ENCODE measurements at regions not wholly inside any gene's neighbourhood (a gene's known extent, or its start where the extent isn't known, plus 50 kb on each side); places are given as distances from the start of the nearest gene placed in this dataset.
A peak's percentile ranks its signal among the peaks of the same experiment; 100 is the strongest.

DNA sequence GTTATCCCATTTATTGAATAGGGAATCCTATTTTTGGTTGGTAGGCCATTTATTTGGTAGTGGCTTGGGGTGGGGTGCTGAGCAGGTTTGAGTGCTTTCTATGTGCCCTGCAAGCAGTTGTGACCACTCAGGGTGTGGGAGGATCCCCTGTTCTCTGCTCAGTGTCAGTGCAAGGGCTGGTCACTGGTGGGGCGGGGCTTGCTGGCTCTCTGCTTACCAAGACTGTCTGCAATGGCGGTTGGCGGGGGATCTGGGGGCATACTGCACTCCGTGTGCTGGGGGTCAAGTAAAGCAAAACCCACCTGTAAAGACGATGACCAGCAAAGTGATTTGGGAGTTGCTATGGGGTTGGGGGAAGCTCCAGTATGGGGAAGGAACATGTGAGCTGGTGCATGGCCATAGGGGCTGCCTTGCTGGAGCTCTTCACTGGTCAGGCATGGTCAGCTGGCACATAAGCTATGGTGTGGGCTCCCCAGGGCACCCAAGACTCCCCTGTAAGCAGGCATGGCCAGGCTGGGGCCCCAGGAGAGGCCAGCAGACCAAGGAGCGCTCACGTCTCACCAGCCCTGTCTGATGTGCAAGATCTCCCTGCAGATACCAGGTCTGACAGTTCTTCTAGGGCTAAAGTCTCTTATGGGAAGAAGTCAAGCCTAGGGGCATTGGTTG, 83.0 kb upstream of the GRXCR1 start:
- TF ChIP-seq SUZ12 (IDR thresholded peaks at IDR 0.05; ENCODE audit: extremely low read depth, insufficient read depth, insufficient read length) (no peak), ZNF274 (IDR thresholded peaks at IDR 0.05; ENCODE audit: low read depth, low read length) (no peak), YY1 (IDR thresholded peaks at IDR 0.05; ENCODE audit: insufficient read depth, insufficient read length) (no peak)
- H3K9ac ChIP-seq (ENCODE audit: insufficient read length, low read depth), result no peak overlapping the region

GRCh38 chr4:42806303-42806835, 86.1 kb upstream of the GRXCR1 start:
- TF ChIP-seq YY1 (IDR thresholded peaks at IDR 0.05; ENCODE audit: insufficient read depth, insufficient read length) (no peak), ZNF274 (IDR thresholded peaks at IDR 0.05; ENCODE audit: low read depth, low read length) (no peak), SUZ12 (IDR thresholded peaks at IDR 0.05; ENCODE audit: extremely low read depth, insufficient read depth, insufficient read length) (no peak)
- H3K36me3 ChIP-seq (ENCODE audit: insufficient read depth, insufficient read length, low read length), result no peaks in the 10 kb centered on the region
- H3K4me3 ChIP-seq (ENCODE audit: insufficient read length, low read depth), result no peak overlapping the region

More for the DNA sequence above, 83.0 kb upstream of the GRXCR1 start:
- Histone ChIP-seq H3K4me1 (ENCODE audit: insufficient read depth, insufficient read length) (no peaks in the 10 kb centered on the region), H3K36me3 (ENCODE audit: insufficient read depth, insufficient read length, low read length) (no peaks in the 10 kb centered on the region), H3K4me3 (ENCODE audit: insufficient read length, low read depth) (no peak overlapping the region), H3K27me3 (ENCODE audit: insufficient read depth, insufficient read length) (no peaks in the 10 kb centered on the region), H3K9me3 (ENCODE audit: insufficient read depth, low read length) (no peaks in the 10 kb centered on the region)
- no peak for DNase-seq (ENCODE audit: low read depth, low spot score)

GRCh38 chr4:42789041-42789567, 103.4 kb upstream of the GRXCR1 start:
- no peak for DNase-seq (ENCODE audit: low read depth, low spot score)
- Histone ChIP-seq H3K9ac (ENCODE audit: insufficient read length, low read depth) (no peak overlapping the region), H3K36me3 (ENCODE audit: insufficient read depth, insufficient read length, low read length) (no peaks in the 10 kb centered on the region), H3K9me3 (ENCODE audit: insufficient read depth, low read length) (no peaks in the 10 kb centered on the region), H3K4me1 (ENCODE audit: insufficient read depth, insufficient read length) (peaks cover 12% of the 10 kb centered on the region), H3K4me3 (ENCODE audit: insufficient read length, low read depth) (no peak overlapping the region), H3K27me3 (ENCODE audit: insufficient read depth, insufficient read length) (peaks cover 9% of the 10 kb centered on the region)
- TF ChIP-seq SUZ12 (IDR thresholded peaks at IDR 0.05; ENCODE audit: extremely low read depth, insufficient read depth, insufficient read length), result no peak
- TF ChIP-seq ZNF274 (IDR thresholded peaks at IDR 0.05; ENCODE audit: low read depth, low read length), result no peak
- no peak for TF ChIP-seq YY1 (IDR thresholded peaks at IDR 0.05; ENCODE audit: insufficient read depth, insufficient read length)

More at GRCh38 chr4:42806303-42806835, 86.1 kb upstream of the GRXCR1 start:
- no peak overlapping the region for H3K9ac ChIP-seq (ENCODE audit: insufficient read length, low read depth)
- H3K27me3 ChIP-seq (ENCODE audit: insufficient read depth, insufficient read length), result no peaks in the 10 kb centered on the region
- H3K4me1 ChIP-seq (ENCODE audit: insufficient read depth, insufficient read length), result no peaks in the 10 kb centered on the region
- peaks cover 13% of the 10 kb centered on the region; the same call in 1 of the 2 replicates for H3K9me3 ChIP-seq (ENCODE audit: insufficient read depth, low read length)
- DNase-seq (ENCODE audit: low read depth, low spot score), result no peak

GRCh38 chr4:42787079-42787463, 105.4 kb upstream of the GRXCR1 start:
- DNase-seq (ENCODE audit: low read depth, low spot score), result no peak
- H3K9me3 ChIP-seq (ENCODE audit: insufficient read depth, low read length), result no peaks in the 10 kb centered on the region
- H3K27me3 ChIP-seq (ENCODE audit: insufficient read depth, insufficient read length), result peaks cover 9% of the 10 kb centered on the region
- H3K36me3 ChIP-seq (ENCODE audit: insufficient read depth, insufficient read length, low read length), result no peaks in the 10 kb centered on the region
- no peak overlapping the region for H3K9ac ChIP-seq (ENCODE audit: insufficient read length, low read depth)
- TF ChIP-seq YY1 (IDR thresholded peaks at IDR 0.05; ENCODE audit: insufficient read depth, insufficient read length) (no peak), ZNF274 (IDR thresholded peaks at IDR 0.05; ENCODE audit: low read depth, low read length) (no peak), SUZ12 (IDR thresholded peaks at IDR 0.05; ENCODE audit: extremely low read depth, insufficient read depth, insufficient read length) (no peak)
- no peak overlapping the region for H3K4me3 ChIP-seq (ENCODE audit: insufficient read length, low read depth)
- H3K4me1 ChIP-seq (ENCODE audit: insufficient read depth, insufficient read length), result peaks cover 12% of the 10 kb centered on the region

DNA sequence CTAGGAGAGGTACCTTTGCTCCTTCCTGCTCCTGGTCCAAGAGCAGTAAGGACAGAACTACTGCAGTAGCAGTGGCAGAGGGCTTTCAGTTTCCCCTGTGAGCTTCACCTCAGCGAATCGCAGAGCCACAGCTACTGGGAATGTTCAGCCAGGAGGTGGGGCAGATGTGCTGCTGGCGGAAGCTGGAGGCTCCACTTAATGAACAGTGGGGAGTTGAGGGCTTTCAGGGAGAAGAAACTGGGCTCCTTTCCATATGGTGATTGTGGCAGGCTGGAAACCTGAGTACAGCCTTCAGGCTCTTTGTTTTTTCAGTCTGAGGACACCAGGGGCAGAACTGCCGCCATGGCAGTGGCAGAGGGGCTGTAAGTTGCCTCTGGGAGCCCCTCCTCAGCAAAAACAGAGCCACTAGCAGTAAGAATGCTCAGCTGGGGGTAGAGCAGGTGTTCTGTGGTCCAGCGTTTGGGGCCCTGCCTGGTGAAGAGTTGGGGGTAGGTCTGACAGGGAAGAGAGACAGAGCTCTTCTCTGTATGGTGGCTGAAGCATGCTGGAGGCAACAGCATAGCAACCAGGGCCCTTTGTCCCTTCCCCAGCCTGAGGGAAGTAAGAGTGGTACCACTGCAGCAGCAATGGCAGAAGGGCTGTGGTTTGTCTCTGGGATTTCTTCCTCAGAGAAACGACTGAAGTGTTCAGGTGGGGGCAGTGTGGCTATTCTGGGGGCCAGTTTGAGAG, 106.0 kb upstream of the GRXCR1 start:
- Histone ChIP-seq H3K4me3 (ENCODE audit: insufficient read length, low read depth) (no peak overlapping the region), H3K9me3 (ENCODE audit: insufficient read depth, low read length) (no peaks in the 10 kb centered on the region), H3K9ac (ENCODE audit: insufficient read length, low read depth) (no peak overlapping the region), H3K27me3 (ENCODE audit: insufficient read depth, insufficient read length) (peaks cover 9% of the 10 kb centered on the region), H3K4me1 (ENCODE audit: insufficient read depth, insufficient read length) (peaks cover 12% of the 10 kb centered on the region), H3K36me3 (ENCODE audit: insufficient read depth, insufficient read length, low read length) (no peaks in the 10 kb centered on the region)
- peak; percentile 70 for DNase-seq (ENCODE audit: low read depth, low spot score)
- no peak for TF ChIP-seq YY1 (IDR thresholded peaks at IDR 0.05; ENCODE audit: insufficient read depth, insufficient read length)
- TF ChIP-seq ZNF274 (IDR thresholded peaks at IDR 0.05; ENCODE audit: low read depth, low read length), result no peak
- no peak for TF ChIP-seq SUZ12 (IDR thresholded peaks at IDR 0.05; ENCODE audit: extremely low read depth, insufficient read depth, insufficient read length)

- no peak for DNase-seq (ENCODE audit: low read depth, low spot score)
- no peaks in the 10 kb centered on the region for H3K36me3 ChIP-seq (ENCODE audit: insufficient read depth, insufficient read length, low read length)
- TF ChIP-seq SUZ12 (IDR thresholded peaks at IDR 0.05; ENCODE audit: extremely low read depth, insufficient read depth, insufficient read length), result no peak
- TF ChIP-seq YY1 (IDR thresholded peaks at IDR 0.05; ENCODE audit: insufficient read depth, insufficient read length), result no peak
- TF ChIP-seq ZNF274 (IDR thresholded peaks at IDR 0.05; ENCODE audit: low read depth, low read length), result no peak
- peaks cover 12% of the 10 kb centered on the region for H3K4me1 ChIP-seq (ENCODE audit: insufficient read depth, insufficient read length)
- no peaks in the 10 kb centered on the region for H3K9me3 ChIP-seq (ENCODE audit: insufficient read depth, low read length)
- no peak overlapping the region for H3K4me3 ChIP-seq (ENCODE audit: insufficient read length, low read depth)
- peaks cover 9% of the 10 kb centered on the region for H3K27me3 ChIP-seq (ENCODE audit: insufficient read depth, insufficient read length)
- H3K9ac ChIP-seq (ENCODE audit: insufficient read length, low read depth), result no peak overlapping the region
Measured at GRCh38 chr4:42785817-42786216, 106.7 kb upstream of the GRXCR1 start.

- DNase-seq (ENCODE audit: low read depth, low spot score), result no peak
- Histone ChIP-seq H3K4me1 (ENCODE audit: insufficient read depth, insufficient read length) (peaks cover 6% of the 10 kb centered on the region), H3K27me3 (ENCODE audit: insufficient read depth, insufficient read length) (peaks cover 4% of the 10 kb centered on the region), H3K4me3 (ENCODE audit: insufficient read length, low read depth) (no peak overlapping the region), H3K9ac (ENCODE audit: insufficient read length, low read depth) (no peak overlapping the region), H3K9me3 (ENCODE audit: insufficient read depth, low read length) (no peaks in the 10 kb centered on the region), H3K36me3 (ENCODE audit: insufficient read depth, insufficient read length, low read length) (no peaks in the 10 kb centered on the region)
- no peak for TF ChIP-seq SUZ12 (IDR thresholded peaks at IDR 0.05; ENCODE audit: extremely low read depth, insufficient read depth, insufficient read length)
- no peak for TF ChIP-seq ZNF274 (IDR thresholded peaks at IDR 0.05; ENCODE audit: low read depth, low read length)
- no peak for TF ChIP-seq YY1 (IDR thresholded peaks at IDR 0.05; ENCODE audit: insufficient read depth, insufficient read length)
Measured at GRCh38 chr4:42781315-42781714, 111.2 kb upstream of the GRXCR1 start.

Data from NT2/D1 (cell line).